GM19240 (cell line): ENCODE measurements at regions not wholly inside any gene's neighbourhood (a gene's known extent, or its start where the extent isn't known, plus 50 kb on each side); places are given as distances from the start of the nearest gene placed in this dataset.

Experiments used
- DNase-seq: peaks from one replicate; pipeline ENCODE4 v3.0.0; 2011; ENCODE audit warnings: low spot score; ENCODE audit not compliant: insufficient read length

DNA sequence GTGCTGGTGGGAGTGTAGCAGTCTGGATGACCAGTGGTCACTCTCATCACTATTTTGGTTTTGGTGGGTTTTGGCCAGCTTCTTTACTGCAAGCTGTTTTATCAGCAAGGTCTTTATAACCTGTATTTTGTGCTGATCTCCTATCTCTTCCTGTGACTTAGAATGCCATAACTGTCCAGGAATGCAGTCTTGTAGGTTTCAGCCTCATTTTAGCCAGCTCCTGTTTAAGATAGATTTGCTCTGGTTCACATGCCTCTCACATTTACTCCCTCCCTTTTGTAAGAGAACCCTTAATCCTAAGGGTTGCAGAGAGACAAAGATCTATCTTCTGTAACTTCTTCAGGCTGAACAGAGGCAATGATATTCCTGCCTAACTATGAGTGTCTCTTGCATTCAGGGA lies 51.2 kb upstream of the INHBA start:
- DNase-seq, result no peak
